ENCODE measurements at regions not wholly inside any gene's neighbourhood (a gene's known extent, or its start where the extent isn't known, plus 50 kb on each side); places are given as distances from the start of the nearest gene placed in this dataset.

GRCh38 chr12:78534311-78534710 lies 330.3 kb upstream of the SYT1 start:
- TF ChIP-seq TEAD4 (IDR thresholded peaks at IDR 0.05; ENCODE audit: borderline replicate concordance, insufficient read depth) (no peak), USF2 (IDR thresholded peaks at IDR 0.05; ENCODE audit: borderline replicate concordance, low read depth, low read length) (no peak)
